ENCODE measurements at regions not wholly inside any gene's neighbourhood (a gene's known extent, or its start where the extent isn't known, plus 50 kb on each side); places are given as distances from the start of the nearest gene placed in this dataset.

GRCh38 chr17:71375948-71376347 lies 744.9 kb upstream of the SOX9 start (continued):
- TF ChIP-seq ZNF462 (CRISPR knock-in tag; IDR thresholded peaks at IDR 0.05): no peak
- TF ChIP-seq ZNF331 (CRISPR knock-in tag; IDR thresholded peaks at IDR 0.05; ENCODE audit: low read depth): no peak
- no peak for TF ChIP-seq REST (IDR thresholded peaks at IDR 0.05; ENCODE audit: unreplicated experiment)
- TF ChIP-seq EZH2phosphoT487 (IDR thresholded peaks at IDR 0.05; ENCODE audit: unreplicated experiment): no peak
- TF ChIP-seq POLR2AphosphoS5 (IDR thresholded peaks at IDR 0.05; ENCODE audit: low read depth): no peak
- TF ChIP-seq ZNF114 (CRISPR knock-in tag; IDR thresholded peaks at IDR 0.05): no peak
- no peak for TF ChIP-seq CREB1 (CRISPR knock-in tag; IDR thresholded peaks at IDR 0.05; ENCODE audit: low read depth)
- TF ChIP-seq NANOG (IDR thresholded peaks at IDR 0.05; ENCODE audit: borderline replicate concordance): no peak
- TF ChIP-seq EZH2 (IDR thresholded peaks at IDR 0.05; ENCODE audit: low read depth, unreplicated experiment): no peak

All from GM23338 (cell line).